Loucy (cell line): ENCODE measurements at regions not wholly inside any gene's neighbourhood (a gene's known extent, or its start where the extent isn't known, plus 50 kb on each side); places are given as distances from the start of the nearest gene placed in this dataset.

Source experiments
- H2AFZ ChIP-seq: fragments of 200-600 bp; sonication (generic); 2 replicates; pipeline ENCODE4 v1.6.0; 2016; ENCODE audit warnings: antibody characterized with exemption, mild to moderate bottlenecking, low read length, moderate library complexity
- H3F3A ChIP-seq: fragments of 200-600 bp; 2 replicates; pipeline ENCODE4 v1.6.0; 2016; ENCODE audit warnings: antibody characterized with exemption, low read depth, mild to moderate bottlenecking
- H3K27me3 ChIP-seq: fragments of 200-600 bp; sonication (generic); 2 replicates; pipeline ENCODE4 v1.6.1; 2014; ENCODE audit warnings: low read length, mild to moderate bottlenecking; ENCODE audit not compliant: insufficient read depth, poor library complexity, severe bottlenecking
- H3K36me3 ChIP-seq: fragments of 200-600 bp; sonication (generic); 2 replicates; pipeline ENCODE4 v1.6.1; 2016; ENCODE audit warnings: low read length; ENCODE audit not compliant: insufficient read depth
- H3K4me1 ChIP-seq: fragments of 200-600 bp; sonication (generic); 2 replicates; pipeline ENCODE4 v1.5.1; 2014; ENCODE audit warnings: low read length, mild to moderate bottlenecking; ENCODE audit not compliant: insufficient read depth, poor library complexity, severe bottlenecking
- H3K4me2 ChIP-seq: fragments of 200-600 bp; sonication (generic); 2 replicates; pipeline ENCODE4 v1.6.0; 2014; ENCODE audit warnings: antibody characterized with exemption, low read length, low read depth, mild to moderate bottlenecking; ENCODE audit not compliant: poor library complexity, severe bottlenecking
- H3K4me3 ChIP-seq: fragments of 200-600 bp; sonication (generic); 2 replicates; pipeline ENCODE4 v1.5.1; 2014; ENCODE audit warnings: low read length, mild to moderate bottlenecking, mixed read lengths; ENCODE audit not compliant: poor library complexity, severe bottlenecking
- H3K79me2 ChIP-seq: fragments of 200-600 bp; sonication (generic); 2 replicates; pipeline ENCODE4 v1.6.1; 2014; ENCODE audit warnings: low read length; ENCODE audit not compliant: insufficient read depth
- H3K9ac ChIP-seq: fragments of 200-600 bp; sonication (generic); 2 replicates; pipeline ENCODE4 v1.6.0; 2014; ENCODE audit warnings: mild to moderate bottlenecking, low read depth, low read length, moderate library complexity; ENCODE audit not compliant: poor library complexity, severe bottlenecking
- H3K9me2 ChIP-seq: fragments of 200-600 bp; sonication (generic); replicated peaks from 2 replicates; pipeline ENCODE4 v1.6.1; 2016; ENCODE audit warnings: low read depth, low read length, mixed read lengths
- H3K9me3 ChIP-seq: fragments of 200-600 bp; sonication (generic); 2 replicates; pipeline ENCODE4 v1.6.1; 2014; ENCODE audit warnings: mild to moderate bottlenecking, antibody characterized with exemption, low read length, low read depth; ENCODE audit not compliant: insufficient read depth
- H4K20me1 ChIP-seq: fragments of 200-600 bp; sonication (generic); 2 replicates; pipeline ENCODE4 v1.6.0; 2014; ENCODE audit warnings: antibody characterized with exemption, low read length, mild to moderate bottlenecking; ENCODE audit not compliant: insufficient read depth, poor library complexity, severe bottlenecking
- CTCF ChIP-seq: fragments of 200-600 bp; sonication (generic); conservative IDR thresholded peaks from 2 replicates; pipeline ENCODE4 v1.5.1; 2014; ENCODE audit warnings: mild to moderate bottlenecking, antibody characterized with exemption, low read length
- EZH2phosphoT487 ChIP-seq: fragments of 200-600 bp; IDR thresholded peaks from 2 replicates; pipeline ENCODE4 v1.6.1; 2018; ENCODE audit warnings: antibody characterized with exemption, mild to moderate bottlenecking, moderate library complexity, borderline replicate concordance

- Histone ChIP-seq H3K79me2 (no peaks in the 10 kb centered on the region), H3F3A (no peaks in the 10 kb centered on the region), H3K9me2 (no peaks in the 10 kb centered on the region), H3K36me3 (no peaks in the 10 kb centered on the region), H3K4me3 (no peak overlapping the region), H3K9me3 (no peaks in the 10 kb centered on the region), H2AFZ (peak overlapping the region; percentile 7; the same call in 1 of the 2 replicates), H3K4me2 (no peak overlapping the region), H3K9ac (no peak overlapping the region), H3K4me1 (peaks cover 12% of the 10 kb centered on the region), H3K27me3 (no peaks in the 10 kb centered on the region), H4K20me1 (no peaks in the 10 kb centered on the region)
- TF ChIP-seq EZH2phosphoT487 (no peak), CTCF (no peak)
These were observed 457.6 kb downstream of the PDCD6IP start for GRCh38 chr3:34256021-34256420.

- H4K20me1 ChIP-seq: no peaks in the 10 kb centered on the region
- H3K9me3 ChIP-seq: no peaks in the 10 kb centered on the region
- no peaks in the 10 kb centered on the region for H3F3A ChIP-seq
- no peaks in the 10 kb centered on the region for H3K27me3 ChIP-seq
- H3K4me2 ChIP-seq: no peak overlapping the region
- no peak overlapping the region for H3K4me3 ChIP-seq
- H2AFZ ChIP-seq: 0 out of 2 replicates have a peak overlapping the region, but pooled peaks have one; percentile 7
- H3K36me3 ChIP-seq: no peaks in the 10 kb centered on the region
- no peaks in the 10 kb centered on the region for H3K9me2 ChIP-seq
- H3K4me1 ChIP-seq: peaks cover 19% of the 10 kb centered on the region
- H3K9ac ChIP-seq: no peak overlapping the region
- no peaks in the 10 kb centered on the region for H3K79me2 ChIP-seq
- TF ChIP-seq CTCF: no peak
- no peak for TF ChIP-seq EZH2phosphoT487
These were observed 458.4 kb downstream of the PDCD6IP start for GRCh38 chr3:34256791-34257190.

GRCh38 chr3:34258271-34258998 is 460.0 kb downstream of the PDCD6IP start:
- Histone ChIP-seq H3K9ac (no peak overlapping the region), H3K4me1 (peaks cover 36% of the 10 kb centered on the region)

More at GRCh38 chr3:34258271-34258998, 460.0 kb downstream of the PDCD6IP start:
- Histone ChIP-seq H3K4me3 (no peak overlapping the region), H3K79me2 (no peaks in the 10 kb centered on the region), H3F3A (no peaks in the 10 kb centered on the region), H3K9me2 (no peaks in the 10 kb centered on the region), H3K9me3 (no peaks in the 10 kb centered on the region), H2AFZ (no peak overlapping the region), H3K27me3 (no peaks in the 10 kb centered on the region), H3K4me2 (no peak overlapping the region), H4K20me1 (no peaks in the 10 kb centered on the region), H3K36me3 (no peaks in the 10 kb centered on the region)
- TF ChIP-seq CTCF: no peak
- no peak for TF ChIP-seq EZH2phosphoT487
